GM12875 (cell line): ENCODE measurements at regions not wholly inside any gene's neighbourhood (a gene's known extent, or its start where the extent isn't known, plus 50 kb on each side); places are given as distances from the start of the nearest gene placed in this dataset.

ENCODE experiments used
- H3K4me3 ChIP-seq: one replicate; pipeline ENCODE4 v1.5.1; 2011; ENCODE audit warnings: low read depth, low read length, control low read depth
- CTCF ChIP-seq: IDR thresholded peaks from 2 replicates; pipeline ENCODE4 v1.5.1; 2011; ENCODE audit warnings: low read depth, mild to moderate bottlenecking, control low read depth, inconsistent platforms, low read length, moderate library complexity, borderline replicate concordance; ENCODE audit not compliant: insufficient read depth

- no peak overlapping the region for H3K4me3 ChIP-seq
- no peak for TF ChIP-seq CTCF
Observed at GRCh38 chr17:79332011-79332554, 257.5 kb downstream of the ENGASE start.

GRCh38 chr17:79331492-79331891, 256.9 kb downstream of the ENGASE start:
- TF ChIP-seq CTCF, result no peak
- no peak overlapping the region for H3K4me3 ChIP-seq

GRCh38 chr17:79330696-79331095, 256.1 kb downstream of the ENGASE start:
- no peak for TF ChIP-seq CTCF

GRCh38 chr17:79330229-79330628, 255.6 kb downstream of the ENGASE start:
- no peak overlapping the region for H3K4me3 ChIP-seq
- TF ChIP-seq CTCF, result no peak

More at GRCh38 chr17:79330696-79331095, 256.1 kb downstream of the ENGASE start:
- H3K4me3 ChIP-seq, result no peak overlapping the region

- no peak for TF ChIP-seq CTCF
- no peak overlapping the region for H3K4me3 ChIP-seq
Observed at GRCh38 chr17:79326814-79327213, 252.2 kb downstream of the ENGASE start.

- TF ChIP-seq CTCF, result no peak
- no peak overlapping the region for H3K4me3 ChIP-seq
Observed at GRCh38 chr17:79325709-79326430, 251.2 kb downstream of the ENGASE start.

GRCh38 chr17:79324194-79324593, 249.6 kb downstream of the ENGASE start:
- no peak overlapping the region for H3K4me3 ChIP-seq
- TF ChIP-seq CTCF, result no peak
